ENCODE measurements at regions not wholly inside any gene's neighbourhood (a gene's known extent, or its start where the extent isn't known, plus 50 kb on each side); places are given as distances from the start of the nearest gene placed in this dataset.

- ATAC-seq (no peak), DNase-seq (no peak)
- Histone ChIP-seq H3K4me1 (peaks cover 17% of the 10 kb centered on the region), H3K27me3 (ENCODE audit: insufficient read depth in 3 of 3, low read length in 2 of 3) (no peaks in the 10 kb centered on the region), H3K27ac (no peak overlapping the region), H3K9me3 (no peaks in the 10 kb centered on the region), H3K36me3 (ENCODE audit: insufficient read depth in 1 of 2, low read depth in 1 of 2) (no peaks in the 10 kb centered on the region), H3K4me3 (no peak overlapping the region)
- WGBS, 3 donors: 82 to 94% (median 83%) methylated on average over 9 of the region's 9 CpGs
- intact Hi-C loops (cut with DNase I): no loop called here
- TF ChIP-seq CTCF (IDR thresholded peaks at IDR 0.05): no peak
Measured at GRCh38 chr13:40186626-40187323, 479.7 kb downstream of the FOXO1 start.

GRCh38 chr13:40187324-40187795, 479.1 kb downstream of the FOXO1 start:
- Histone ChIP-seq H3K36me3 (ENCODE audit: insufficient read depth in 1 of 2, low read depth in 1 of 2) (no peaks in the 10 kb centered on the region), H3K27ac (no peak overlapping the region), H3K27me3 (ENCODE audit: insufficient read depth in 3 of 3, low read length in 2 of 3) (no peaks in the 10 kb centered on the region), H3K4me3 (no peak overlapping the region), H3K9me3 (no peaks in the 10 kb centered on the region), H3K4me1 (peaks cover 23% of the 10 kb centered on the region)
- intact Hi-C loops (cut with DNase I): no loop called here
- TF ChIP-seq CTCF (IDR thresholded peaks at IDR 0.05): no peak
- WGBS, 3 donors: 92 to 94% (median 94%) methylated on average over 12 of the region's 12 CpGs
- ATAC-seq: no peak
- no peak for DNase-seq

DNA sequence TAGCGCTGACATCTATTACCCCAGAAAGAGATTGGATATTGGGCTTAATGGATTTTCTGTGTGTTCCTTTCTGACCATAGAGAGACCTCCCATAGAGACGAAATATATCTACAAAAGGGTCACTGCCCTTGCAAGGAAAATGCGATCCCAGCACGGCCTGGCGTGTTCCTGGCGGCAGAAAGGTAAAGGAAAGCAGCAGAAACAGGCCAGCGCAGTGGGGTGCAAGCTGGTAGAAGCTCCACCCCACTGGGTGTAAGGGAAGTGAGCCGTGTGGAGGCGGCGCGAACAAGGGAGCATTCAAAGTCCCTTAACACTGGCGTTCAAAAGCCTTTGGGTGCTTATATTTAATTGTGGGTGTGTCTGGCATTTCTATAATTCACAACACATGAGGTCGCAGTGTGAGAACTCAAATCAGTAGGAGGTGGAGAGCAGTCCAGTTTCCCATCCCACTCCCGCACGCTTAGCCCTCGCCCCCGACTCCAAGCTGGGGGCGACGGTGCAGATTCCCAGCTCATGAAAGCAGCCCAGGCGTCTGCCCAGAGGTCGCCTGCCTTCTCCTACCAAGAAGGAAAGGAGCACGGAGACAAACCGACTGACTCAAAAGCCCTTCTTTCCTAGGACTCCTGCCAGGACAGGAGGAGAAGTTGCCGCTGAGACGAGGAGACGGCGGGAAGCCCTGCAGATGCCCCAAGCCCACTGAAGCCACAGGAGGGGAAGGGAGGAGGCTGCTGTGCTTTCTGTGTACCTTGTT, 478.4 kb downstream of the FOXO1 start:
- H3K36me3 ChIP-seq (ENCODE audit: insufficient read depth in 1 of 2, low read depth in 1 of 2): no peaks in the 10 kb centered on the region
- no peak for DNase-seq
- H3K4me3 ChIP-seq: no peak overlapping the region
- H3K4me1 ChIP-seq: peaks cover 29% of the 10 kb centered on the region
- ATAC-seq: no peak
- intact Hi-C loops (cut with DNase I): no loop called here
- no peak for TF ChIP-seq CTCF (IDR thresholded peaks at IDR 0.05)
- WGBS, 3 donors: 90 to 92% (median 92%) methylated on average over 27 of the region's 27 CpGs
- no peaks in the 10 kb centered on the region for H3K9me3 ChIP-seq
- H3K27ac ChIP-seq: no peak overlapping the region
- no peaks in the 10 kb centered on the region for H3K27me3 ChIP-seq (ENCODE audit: insufficient read depth in 3 of 3, low read length in 2 of 3)

DNA sequence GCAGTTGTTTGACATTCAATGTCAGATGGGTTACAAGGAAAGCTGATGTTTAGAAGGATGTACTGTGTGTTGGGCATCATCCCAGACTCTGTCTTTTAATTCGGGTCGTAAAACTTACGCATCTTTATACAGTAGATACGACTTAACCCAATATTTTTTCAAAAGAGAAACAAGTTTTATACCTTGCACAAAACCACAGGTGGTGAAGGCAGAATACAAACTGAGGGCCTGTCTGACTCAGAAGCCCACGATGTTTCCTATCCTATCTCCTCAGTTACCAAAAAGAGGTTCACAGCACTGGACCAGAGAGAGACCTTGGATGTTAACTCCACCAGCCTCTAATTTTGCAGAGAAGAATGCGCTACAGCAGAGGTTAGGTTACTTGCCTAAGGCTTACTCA, 477.0 kb downstream of the FOXO1 start:
- no peaks in the 10 kb centered on the region for H3K9me3 ChIP-seq
- no peaks in the 10 kb centered on the region for H3K27me3 ChIP-seq (ENCODE audit: insufficient read depth in 3 of 3, low read length in 2 of 3)
- intact Hi-C loops (cut with DNase I): no loop called here
- no peak for ATAC-seq
- WGBS, 3 donors: 72 to 87% (median 80%) methylated on average over 6 of the region's 6 CpGs
- no peak for TF ChIP-seq CTCF (IDR thresholded peaks at IDR 0.05)
- peaks cover 39% of the 10 kb centered on the region for H3K4me1 ChIP-seq
- DNase-seq: no peak
- H3K4me3 ChIP-seq: no peak overlapping the region
- no peak overlapping the region for H3K27ac ChIP-seq
- H3K36me3 ChIP-seq (ENCODE audit: insufficient read depth in 1 of 2, low read depth in 1 of 2): no peaks in the 10 kb centered on the region
